ENCODE measurements at regions not wholly inside any gene's neighbourhood (a gene's known extent, or its start where the extent isn't known, plus 50 kb on each side); places are given as distances from the start of the nearest gene placed in this dataset.

DNA sequence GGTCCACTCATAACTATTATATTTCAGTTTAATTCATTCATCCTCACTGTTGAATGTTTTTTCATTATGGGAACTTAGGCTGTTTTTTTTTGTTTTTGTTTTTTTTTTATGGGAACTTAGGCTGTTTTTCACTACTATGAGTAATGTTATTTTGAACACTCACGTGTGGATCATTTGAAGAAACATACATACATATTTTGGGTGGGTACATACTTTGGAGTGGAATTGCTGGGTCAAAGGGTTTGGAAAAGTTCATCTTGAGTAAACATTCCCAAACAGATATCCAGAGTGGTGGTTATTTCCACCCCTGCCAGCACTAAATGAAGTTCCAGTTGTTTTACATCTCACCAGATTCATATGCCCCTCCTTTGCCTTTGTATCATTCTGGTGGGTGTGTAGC is 584.4 kb downstream of the PSAT1 start:
- no peak overlapping the region for H2AFZ ChIP-seq (ENCODE audit: low read depth, low read length)
- FAIRE-seq (no peak), DNase-seq (ENCODE audit: low read depth, low spot score) (no peak)
- H3K36me3 ChIP-seq (ENCODE audit: control insufficient read depth in 2 of 2, extremely low read depth in 1 of 2, insufficient read depth in 2 of 2, low read length in 2 of 2): no peaks in the 10 kb centered on the region
- CTCF ChIA-PET: no interaction called here
- no peaks in the 10 kb centered on the region for H3K27me3 ChIP-seq (ENCODE audit: control insufficient read depth in 2 of 2, insufficient read depth in 2 of 2, low read length in 2 of 2)
- TF ChIP-seq FOS (IDR thresholded peaks at IDR 0.05; ENCODE audit: borderline replicate concordance, insufficient read depth, low read length): no peak
- TF ChIP-seq MYC (IDR thresholded peaks at IDR 0.05; ENCODE audit: low read depth, low read length): no peak
- TF ChIP-seq GATA2 (IDR thresholded peaks at IDR 0.05; ENCODE audit: insufficient read depth, insufficient read length, low read depth, low read length): no peak
- no peak for TF ChIP-seq POLR2AphosphoS5 (IDR thresholded peaks at IDR 0.05; ENCODE audit: insufficient read depth, low read depth, low read length)
- no peak for TF ChIP-seq CTCF (IDR thresholded peaks at IDR 0.05; ENCODE audit: extremely low read depth in 1 of 2, insufficient read depth in 1 of 2, low read depth in 1 of 2, low read length in 2 of 2)
- BruUV-seq (replicated peaks): no TSS peak
- H4K20me1 ChIP-seq (replicated peaks; ENCODE audit: control insufficient read depth, extremely low read depth, insufficient read depth, low read length): no peaks in the 10 kb centered on the region
- H3K9ac ChIP-seq (replicated peaks; ENCODE audit: extremely low read depth, insufficient read depth, low read length): no peak overlapping the region
- H3K9me3 ChIP-seq (replicated peaks; ENCODE audit: control insufficient read depth, insufficient read depth, low read length): no peaks in the 10 kb centered on the region
- dilution Hi-C loops (cut with MboI; ENCODE audit: extremely low pct_ligation_motif_present, low sequenced_read_pairs): no loop called here
- no peak overlapping the region for H3K4me2 ChIP-seq (ENCODE audit: insufficient read depth, low read length)
- H3K9me1 ChIP-seq (replicated peaks; ENCODE audit: control insufficient read depth, extremely low read depth, insufficient read depth, low read length): no peaks in the 10 kb centered on the region
- no peak overlapping the region for H3K27ac ChIP-seq (ENCODE audit: insufficient read depth, low read depth, low read length)
- H3K4me3 ChIP-seq (replicated peaks in 1 of 3; ENCODE audit: insufficient read depth in 1 of 3, low read depth in 1 of 3, low read length in 3 of 3): no peak overlapping the region
- no peaks in the 10 kb centered on the region for H3K4me1 ChIP-seq (ENCODE audit: control insufficient read depth, extremely low read depth, insufficient read depth, low read length)
- POLR2A ChIA-PET: no interaction called here
- no peaks in the 10 kb centered on the region for H3K79me2 ChIP-seq (ENCODE audit: control insufficient read depth, insufficient read depth, low read length)
- intact Hi-C loops (cut with micrococcal nuclease): no loop called here

- dilution Hi-C loops (cut with MboI; ENCODE audit: extremely low pct_ligation_motif_present, low sequenced_read_pairs): no loop called here
- intact Hi-C loops (cut with micrococcal nuclease): no loop called here
- ChIA-PET POLR2A (no interaction called here), CTCF (interaction anchor here (1.0 kb wide), 1 partner anchor 10 kb away, joined by 3 read pairs; no protein-coding TSS in a partner anchor)
- Histone ChIP-seq H2AFZ (ENCODE audit: low read depth, low read length) (no peak overlapping the region), H3K36me3 (ENCODE audit: control insufficient read depth in 2 of 2, extremely low read depth in 1 of 2, insufficient read depth in 2 of 2, low read length in 2 of 2) (no peaks in the 10 kb centered on the region), H3K4me1 (ENCODE audit: control insufficient read depth, extremely low read depth, insufficient read depth, low read length) (no peaks in the 10 kb centered on the region), H3K27me3 (ENCODE audit: control insufficient read depth in 2 of 2, insufficient read depth in 2 of 2, low read length in 2 of 2) (no peaks in the 10 kb centered on the region), H3K9me1 (replicated peaks; ENCODE audit: control insufficient read depth, extremely low read depth, insufficient read depth, low read length) (no peaks in the 10 kb centered on the region), H3K4me2 (ENCODE audit: insufficient read depth, low read length) (no peak overlapping the region), H3K9me3 (replicated peaks; ENCODE audit: control insufficient read depth, insufficient read depth, low read length) (no peaks in the 10 kb centered on the region), H4K20me1 (replicated peaks; ENCODE audit: control insufficient read depth, extremely low read depth, insufficient read depth, low read length) (no peaks in the 10 kb centered on the region), H3K9ac (replicated peaks; ENCODE audit: extremely low read depth, insufficient read depth, low read length) (no peak overlapping the region), H3K27ac (ENCODE audit: insufficient read depth, low read depth, low read length) (no peak overlapping the region), H3K79me2 (ENCODE audit: control insufficient read depth, insufficient read depth, low read length) (no peaks in the 10 kb centered on the region), H3K4me3 (replicated peaks in 1 of 3; ENCODE audit: insufficient read depth in 1 of 3, low read depth in 1 of 3, low read length in 3 of 3) (no peak overlapping the region)
- no peak for DNase-seq (ENCODE audit: low read depth, low spot score)
- no peak for FAIRE-seq
- TF ChIP-seq POLR2A (IDR thresholded peaks at IDR 0.05; ENCODE audit: low read depth, low read length): no peak
- no peak for TF ChIP-seq GATA2 (IDR thresholded peaks at IDR 0.05; ENCODE audit: insufficient read depth, insufficient read length, low read depth, low read length)
- no peak for TF ChIP-seq EZH2 (IDR thresholded peaks at IDR 0.05; ENCODE audit: borderline replicate concordance, low read depth, low read length, severe bottlenecking)
- TF ChIP-seq FOS (IDR thresholded peaks at IDR 0.05; ENCODE audit: borderline replicate concordance, insufficient read depth, low read length): no peak
- TF ChIP-seq MYC (IDR thresholded peaks at IDR 0.05; ENCODE audit: low read depth, low read length): no peak
- no peak for TF ChIP-seq POLR2AphosphoS5 (IDR thresholded peaks at IDR 0.05; ENCODE audit: insufficient read depth, low read depth, low read length)
- TF ChIP-seq JUN (IDR thresholded peaks at IDR 0.05; ENCODE audit: borderline replicate concordance, insufficient read depth, insufficient read length, low read depth): no peak
- no peak for TF ChIP-seq CTCF (IDR thresholded peaks at IDR 0.05; ENCODE audit: extremely low read depth in 1 of 2, insufficient read depth in 1 of 2, low read depth in 1 of 2, low read length in 2 of 2)
- TF ChIP-seq MAX (IDR thresholded peaks at IDR 0.05; ENCODE audit: insufficient read depth, insufficient read length): no peak
- no TSS peak for BruUV-seq (replicated peaks)
These were observed 585.6 kb downstream of the PSAT1 start for GRCh38 chr9:78882481-78882880.
